GM21576 (cell line): ENCODE measurements at regions not wholly inside any gene's neighbourhood (a gene's known extent, or its start where the extent isn't known, plus 50 kb on each side); places are given as distances from the start of the nearest gene placed in this dataset.
"Not testable (repeated sequence)": the region's sequence is repeated elsewhere in the genome, so short reads cannot be mapped to it uniquely, and the experiment has no call there.

Source experiments
- ATAC-seq: cut with Tn5 transposase; IDR thresholded peaks from one replicate; pipeline ENCODE4 v1.9.1; 2021; ENCODE audit warnings: mild to moderate bottlenecking, moderate library complexity; ENCODE audit not compliant: unreplicated experiment

DNA sequence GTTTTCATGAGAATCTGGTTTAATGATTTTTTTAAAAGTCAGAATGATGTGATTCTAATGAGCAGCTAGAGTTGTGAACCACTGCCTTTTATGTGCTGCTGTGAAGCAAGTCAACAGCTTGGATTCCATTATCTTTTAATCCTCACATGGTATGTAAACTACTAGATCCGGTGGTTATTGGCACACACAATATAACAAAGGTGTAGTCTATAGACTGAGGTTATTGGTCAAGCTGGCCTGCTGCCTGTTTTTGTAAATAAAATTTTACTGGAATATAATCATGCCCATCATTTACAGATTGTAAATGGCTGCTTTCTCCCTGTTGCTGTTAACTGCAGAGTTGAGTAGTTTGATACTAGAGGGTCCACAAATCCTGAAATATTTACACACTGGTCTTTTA lies 103.1 kb downstream of the OTOL1 start:
- ATAC-seq: no peak

GRCh38 chr3:161600173-161600572 lies 103.6 kb downstream of the OTOL1 start:
- no peak for ATAC-seq

DNA sequence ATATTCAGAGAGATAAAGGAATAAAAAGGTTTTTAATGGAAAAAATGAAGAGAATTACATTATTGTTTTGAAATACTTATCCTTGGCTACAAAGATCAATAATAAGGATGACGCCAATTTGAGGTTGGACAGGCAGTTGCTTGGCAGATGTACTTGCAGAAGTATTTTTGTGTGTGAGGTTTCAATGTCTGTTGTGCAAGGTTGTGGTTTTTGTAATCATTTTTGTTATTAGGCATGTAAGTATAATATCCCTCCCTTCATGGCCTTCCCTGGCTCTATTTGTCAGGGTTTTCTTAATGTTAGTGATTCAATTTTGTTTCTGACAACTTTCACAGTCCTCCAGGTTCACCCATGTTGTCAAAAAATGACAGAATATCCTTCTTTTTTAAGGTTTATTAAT lies 105.9 kb downstream of the OTOL1 start:
- no peak for ATAC-seq

GRCh38 chr3:161602918-161603317 lies 106.3 kb downstream of the OTOL1 start:
- no peak for ATAC-seq

DNA sequence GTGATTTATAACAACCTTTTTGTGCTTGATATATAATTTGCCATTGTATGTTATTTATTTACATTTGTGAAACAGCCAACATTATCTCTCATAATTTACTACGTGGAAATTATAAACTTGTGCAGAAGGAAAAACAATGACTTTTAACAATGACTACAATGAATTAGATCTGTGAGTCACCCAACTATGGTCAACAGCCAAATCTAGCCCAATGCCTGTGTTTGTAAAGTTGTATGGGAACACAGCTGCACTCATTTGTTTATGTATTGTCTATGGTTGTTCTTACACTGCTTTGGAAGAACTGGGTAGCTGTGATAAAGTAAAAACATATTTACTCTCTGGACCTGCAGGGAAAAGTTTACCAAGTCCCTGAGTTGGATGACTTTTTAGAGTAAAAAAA lies 110.4 kb downstream of the OTOL1 start:
- ATAC-seq: no peak

GRCh38 chr3:161619351-161619750 lies 122.7 kb downstream of the OTOL1 start:
- ATAC-seq: no peak

DNA sequence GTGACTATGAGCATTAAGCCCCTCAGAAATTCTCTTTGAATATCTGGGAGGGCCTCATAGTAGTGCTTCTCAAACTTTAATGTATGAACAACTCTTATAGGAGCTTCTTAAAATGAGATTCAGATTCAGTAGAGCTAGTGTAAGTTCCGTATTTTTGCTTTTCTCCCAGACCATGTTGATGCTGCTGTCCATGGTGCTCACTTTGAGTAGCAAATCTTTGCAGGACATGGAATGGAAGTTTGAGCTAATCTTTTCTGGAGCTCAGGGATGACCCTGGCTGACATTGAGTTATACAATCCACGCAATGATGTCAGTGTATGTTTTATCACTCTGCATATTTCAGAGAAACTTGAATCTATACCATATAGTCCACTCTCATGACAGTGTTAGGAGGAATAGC lies 134.2 kb downstream of the OTOL1 start:
- ATAC-seq: no peak

- ATAC-seq: no peak
Measured at GRCh38 chr3:161631536-161631935, 134.9 kb downstream of the OTOL1 start.

DNA sequence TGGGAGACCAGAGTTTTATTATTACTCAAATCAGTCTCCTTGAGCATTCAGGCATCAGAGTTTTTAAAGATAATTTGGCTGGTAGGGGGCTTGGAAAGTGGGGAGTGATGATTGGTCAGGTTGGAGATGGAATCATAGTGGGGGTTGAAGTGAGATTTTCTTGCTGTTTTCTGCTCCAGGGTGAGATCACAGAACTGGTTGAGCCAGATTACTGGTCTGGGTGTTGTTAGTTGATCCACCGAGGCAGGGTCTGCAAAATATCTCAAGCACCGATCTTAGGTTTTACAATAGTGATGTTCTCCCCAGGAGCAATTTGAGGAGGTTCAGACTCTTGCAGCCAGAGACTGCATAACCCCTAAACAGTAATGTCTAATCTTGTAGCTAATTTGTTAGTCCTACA lies 141.0 kb downstream of the OTOL1 start:
- no peak for ATAC-seq

DNA sequence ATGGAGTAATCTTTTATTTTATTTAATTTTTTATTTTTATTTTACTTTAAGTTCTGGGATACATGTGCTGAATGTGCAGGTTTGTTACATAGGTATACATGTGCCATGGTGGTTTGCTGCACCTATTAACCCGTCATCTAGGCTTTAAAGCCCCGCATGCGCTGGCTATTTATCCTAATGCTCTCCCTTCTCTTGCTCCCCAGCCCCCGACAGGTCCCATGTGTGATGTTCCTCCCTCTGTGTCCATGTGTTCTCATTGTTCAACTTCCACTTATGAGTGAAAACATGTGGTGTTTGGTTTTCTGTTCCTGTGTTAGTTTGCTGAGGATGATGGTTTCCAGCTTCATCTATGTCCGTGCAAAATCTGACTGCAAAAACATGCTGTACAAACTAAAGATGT lies 142.5 kb downstream of the OTOL1 start:
- ATAC-seq: not testable (repeated sequence)

DNA sequence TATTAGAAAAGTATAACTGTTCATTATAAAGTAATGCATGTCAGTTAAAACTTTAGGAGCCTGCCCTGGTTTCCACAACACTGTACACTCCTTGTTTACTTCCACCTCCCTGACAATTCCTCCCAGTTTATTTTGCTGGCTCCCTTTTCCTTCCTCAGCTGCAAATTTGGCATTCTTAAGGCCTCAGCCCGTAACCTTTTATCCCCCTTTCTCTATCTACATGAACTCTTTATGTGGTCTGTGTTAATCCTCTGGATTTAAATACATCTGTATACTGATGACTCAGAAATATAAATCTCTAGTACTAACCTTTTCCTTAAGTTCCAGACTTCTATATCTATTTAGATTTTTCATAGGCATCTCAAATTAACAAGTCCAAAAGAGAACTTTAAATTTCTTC lies 143.6 kb downstream of the OTOL1 start:
- no peak for ATAC-seq

DNA sequence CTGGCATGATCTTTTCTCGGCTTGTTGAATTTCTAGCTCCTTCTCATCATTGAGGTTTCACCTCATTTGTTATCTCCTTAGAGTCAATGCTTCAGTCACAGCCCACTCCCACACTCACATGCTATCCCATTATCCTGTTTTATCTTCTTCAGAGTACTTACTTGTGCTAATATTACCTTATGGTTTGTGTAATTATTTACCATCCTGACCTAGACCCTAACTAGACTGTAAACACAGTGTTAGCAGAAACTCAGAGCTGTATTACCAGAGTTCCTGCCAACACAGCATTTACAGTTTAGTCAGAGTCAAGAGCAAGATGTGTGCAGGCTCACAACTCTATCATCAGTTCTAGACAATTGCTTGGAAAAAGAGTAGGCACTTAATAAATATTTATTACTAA lies 144.7 kb downstream of the OTOL1 start:
- ATAC-seq: no peak

GRCh38 chr3:161644891-161645635 lies 148.5 kb downstream of the OTOL1 start:
- no peak for ATAC-seq

GRCh38 chr3:161647936-161648470 lies 151.4 kb downstream of the OTOL1 start:
- ATAC-seq: no peak

- no peak for ATAC-seq
Measured at GRCh38 chr3:161649900-161650484, 153.4 kb downstream of the OTOL1 start.

DNA sequence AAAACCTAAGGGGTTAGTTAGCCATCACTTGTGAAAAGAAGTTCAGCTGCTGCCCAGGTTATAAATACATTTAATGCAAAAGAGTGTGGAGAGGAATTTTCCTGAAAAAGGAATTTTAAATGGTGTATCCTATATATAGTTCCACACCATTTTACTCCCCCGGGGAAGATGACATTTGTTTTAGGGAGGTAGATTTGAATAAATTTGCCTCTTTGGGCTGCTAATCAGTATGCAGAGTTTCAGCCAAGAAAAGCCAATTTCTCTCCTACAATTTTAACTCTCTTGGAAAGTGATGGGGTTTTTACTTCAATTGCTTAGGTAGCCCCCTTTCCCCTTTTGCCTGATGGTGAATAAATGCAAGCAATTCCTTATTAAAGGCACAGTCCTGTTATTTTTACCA lies 161.2 kb downstream of the OTOL1 start:
- ATAC-seq: no peak

DNA sequence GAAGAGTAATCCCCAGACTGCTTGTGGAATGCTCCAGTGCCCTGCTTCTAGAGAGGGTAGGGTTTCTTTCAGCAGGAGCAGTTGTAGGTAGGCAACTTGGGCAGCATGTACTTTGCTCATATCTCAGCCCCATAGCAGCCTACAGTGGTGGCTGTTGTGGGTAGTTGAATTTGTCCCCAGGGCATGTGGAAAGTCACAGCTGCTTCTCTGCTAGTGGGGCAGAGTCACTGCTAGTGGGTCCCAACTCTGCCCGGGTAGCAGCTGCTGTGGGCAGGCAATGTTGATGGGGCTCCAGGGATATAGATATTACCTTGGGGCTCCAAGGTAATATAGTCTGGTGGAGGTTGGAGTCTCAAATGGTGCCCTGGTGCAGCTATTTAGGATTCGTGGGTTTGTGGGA lies 174.5 kb downstream of the OTOL1 start:
- ATAC-seq: no peak

DNA sequence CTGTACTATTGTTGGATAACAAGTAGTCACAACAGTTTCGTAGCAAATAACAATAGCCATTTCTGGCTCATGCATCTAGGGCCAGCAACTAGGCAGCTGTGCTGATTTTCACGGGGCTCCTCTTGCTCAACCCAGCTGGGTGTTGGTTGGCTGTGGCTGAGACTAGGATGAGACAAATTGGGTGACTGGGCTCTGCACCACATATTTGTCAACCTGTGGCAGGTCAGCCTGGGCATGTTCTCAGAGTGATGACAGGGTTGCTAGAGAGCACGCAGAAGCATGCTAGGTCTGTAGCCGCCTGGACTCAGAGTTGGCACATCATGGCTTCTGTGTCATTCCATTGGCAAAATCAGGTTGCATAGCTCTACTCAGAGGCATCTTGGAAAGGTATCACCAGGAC lies 175.9 kb downstream of the OTOL1 start:
- no peak for ATAC-seq

- no peak for ATAC-seq
Measured at GRCh38 chr3:161673866-161674265, 177.3 kb downstream of the OTOL1 start.

DNA sequence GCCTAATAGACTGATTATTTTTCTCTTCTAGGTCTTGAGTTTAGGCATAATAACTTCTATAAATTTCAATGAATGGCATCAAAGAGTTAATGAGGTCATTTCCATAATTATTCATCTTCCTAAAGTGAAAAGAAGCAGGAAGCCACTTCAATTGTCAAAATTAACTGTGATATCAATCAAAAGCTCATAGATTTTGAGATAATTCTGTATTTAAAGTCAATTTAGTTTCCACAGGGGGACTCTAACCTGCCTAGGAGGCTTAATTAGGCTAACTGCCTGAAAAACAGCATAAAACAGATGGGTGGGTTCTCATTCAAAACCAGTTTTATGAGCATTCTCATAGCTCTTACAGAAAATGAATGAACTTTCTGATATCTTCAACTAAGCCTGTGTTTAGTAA lies 177.8 kb downstream of the OTOL1 start:
- ATAC-seq: no peak

DNA sequence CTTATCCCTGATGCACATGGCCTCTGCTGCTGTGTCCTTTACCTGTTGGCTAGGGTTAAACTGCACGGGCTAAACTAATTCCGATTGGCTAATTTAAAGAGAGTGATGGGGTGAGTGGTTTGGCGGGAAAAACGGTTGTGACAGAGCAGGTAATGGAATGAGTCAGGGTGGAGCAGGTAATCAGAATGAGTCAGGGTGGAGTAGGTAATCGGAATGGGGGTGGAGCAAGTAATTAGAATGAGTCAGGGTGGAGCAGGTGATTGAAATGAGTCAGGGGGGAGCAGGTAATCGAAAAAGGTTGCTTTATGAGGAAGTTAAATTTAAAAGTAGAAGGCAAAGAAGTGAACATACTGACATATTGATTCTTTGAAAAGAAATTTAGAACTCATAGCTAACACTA lies 185.2 kb downstream of the OTOL1 start:
- ATAC-seq: not testable (repeated sequence)

- ATAC-seq: no peak
Measured at GRCh38 chr3:161682715-161683114, 186.1 kb downstream of the OTOL1 start.
